CD1c-positive myeloid dendritic cell (primary cell): ENCODE measurements at regions not wholly inside any gene's neighbourhood (a gene's known extent, or its start where the extent isn't known, plus 50 kb on each side); places are given as distances from the start of the nearest gene placed in this dataset.

Experiments used
- DNase-seq: peaks from one replicate; pipeline ENCODE4 v3.0.0-alpha.2; 2016; ENCODE audit errors: extremely low spot score

- peak; percentile 80 for DNase-seq
Measured at GRCh38 chr5:173802670-173803165, 85.4 kb upstream of the CPEB4 start.

- no peak for DNase-seq
Measured at GRCh38 chr5:173804579-173804978, 83.6 kb upstream of the CPEB4 start.

- DNase-seq, result peak; percentile 26
Measured at GRCh38 chr5:173806270-173807035, 81.7 kb upstream of the CPEB4 start.

- DNase-seq, result no peak
Measured at GRCh38 chr5:173807181-173807655, 80.9 kb upstream of the CPEB4 start.

GRCh38 chr5:173808079-173808808, 79.9 kb upstream of the CPEB4 start:
- DNase-seq, result peak; percentile 93

- DNase-seq, result no peak
Measured at GRCh38 chr5:173809014-173809413, 79.1 kb upstream of the CPEB4 start.

- DNase-seq, result no peak
Measured at GRCh38 chr5:173812811-173813550, 75.2 kb upstream of the CPEB4 start.

GRCh38 chr5:173814053-173814452, 74.1 kb upstream of the CPEB4 start:
- no peak for DNase-seq

- DNase-seq, result no peak
Measured at GRCh38 chr5:173815571-173815970, 72.6 kb upstream of the CPEB4 start.

GRCh38 chr5:173816728-173817127, 71.4 kb upstream of the CPEB4 start:
- no peak for DNase-seq

- DNase-seq, result no peak
Measured at GRCh38 chr5:173817561-173817960, 70.6 kb upstream of the CPEB4 start.

GRCh38 chr5:173819521-173819920, 68.6 kb upstream of the CPEB4 start:
- DNase-seq, result no peak

GRCh38 chr5:173823274-173823644, 64.9 kb upstream of the CPEB4 start:
- DNase-seq, result no peak

- DNase-seq, result no peak
Measured at GRCh38 chr5:173823721-173824567, 64.2 kb upstream of the CPEB4 start.

- DNase-seq, result no peak
Measured at GRCh38 chr5:173825215-173825865, 62.8 kb upstream of the CPEB4 start.

- no peak for DNase-seq
Measured at GRCh38 chr5:173826086-173826427, 62.1 kb upstream of the CPEB4 start.

- no peak for DNase-seq
Measured at GRCh38 chr5:173826428-173827350, 61.5 kb upstream of the CPEB4 start.

GRCh38 chr5:173828952-173829351, 59.2 kb upstream of the CPEB4 start:
- no peak for DNase-seq

GRCh38 chr5:173829826-173830225, 58.3 kb upstream of the CPEB4 start:
- peak; percentile 48 for DNase-seq

- DNase-seq, result no peak
Measured at GRCh38 chr5:173830421-173830820, 57.7 kb upstream of the CPEB4 start.
